HL-60 (cell line): ENCODE measurements at regions not wholly inside any gene's neighbourhood (a gene's known extent, or its start where the extent isn't known, plus 50 kb on each side); places are given as distances from the start of the nearest gene placed in this dataset.

Source experiments
- DNase-seq, 2 experiments: peaks; one replicate each; pipeline ENCODE4 v3.0.0-alpha.2; 2010 to 2020; ENCODE audit warnings: low read depth in 1 of 2, low spot score in 1 of 2
- H3K27ac ChIP-seq: fragments of 250-450 bp; sonication (Bioruptor Pico); replicated peaks from 2 replicates; pipeline ENCODE4 v1.5.1; 2020; ENCODE audit warnings: mild to moderate bottlenecking, moderate library complexity
- H3K27me3 ChIP-seq: fragments of 250-450 bp; sonication (Bioruptor Pico); 2 replicates; pipeline ENCODE4 v1.5.1; 2021; ENCODE audit warnings: mild to moderate bottlenecking, moderate library complexity; ENCODE audit not compliant: insufficient read depth, poor library complexity, severe bottlenecking
- H3K4me3 ChIP-seq: replicated peaks from 2 replicates; pipeline ENCODE4 v1.5.1; 2011; ENCODE audit warnings: mild to moderate bottlenecking, control low read depth, low read length; ENCODE audit not compliant: insufficient read depth
- GABPA ChIP-seq: IDR thresholded peaks from 2 replicates; pipeline ENCODE4 v1.6.1; 2012; ENCODE audit warnings: low read depth
- POLR2AphosphoS5 ChIP-seq: IDR thresholded peaks from 2 replicates; pipeline ENCODE4 v1.6.1; 2012; ENCODE audit warnings: low read depth
- SPI1 ChIP-seq: IDR thresholded peaks from 2 replicates; pipeline ENCODE4 v1.6.1; 2012; ENCODE audit warnings: low read depth, mild to moderate bottlenecking, borderline replicate concordance
- TF ChIP-seq, protein P1 (sequence below): IDR thresholded peaks from one replicate; pipeline ENCODE4 v1.5.1; 2011; ENCODE audit warnings: low read length, control low read depth, inconsistent platforms; ENCODE audit not compliant: insufficient read depth
- TF ChIP-seq, protein P2 (sequence below): IDR thresholded peaks from 2 replicates; pipeline ENCODE4 v1.6.1; 2012; ENCODE audit warnings: low read depth; ENCODE audit not compliant: insufficient replicate concordance

DNA sequence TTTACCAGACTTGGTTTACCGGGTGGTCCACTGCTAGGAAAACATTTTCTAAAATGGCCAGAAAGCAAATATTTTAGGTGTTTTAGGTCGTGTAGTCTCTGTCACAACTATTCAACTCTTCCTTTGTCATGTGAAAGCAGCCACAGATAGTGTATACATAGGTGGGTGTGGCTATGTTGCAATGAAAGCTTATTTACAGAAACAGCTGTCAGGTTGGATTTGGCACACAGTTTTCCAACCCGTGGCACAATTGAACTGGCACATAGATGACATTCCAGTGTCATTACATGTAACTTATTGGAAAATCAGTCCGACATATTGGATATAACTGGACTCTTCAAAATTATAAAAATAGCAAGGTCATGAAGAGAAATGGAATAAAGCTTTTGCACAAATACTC is 68.9 kb upstream of the KCNQ5 start:
- no peak for DNase-seq
- H3K27ac ChIP-seq = no peak overlapping the region
- H3K4me3 ChIP-seq = no peak overlapping the region
- TF ChIP-seq, protein P1, sequence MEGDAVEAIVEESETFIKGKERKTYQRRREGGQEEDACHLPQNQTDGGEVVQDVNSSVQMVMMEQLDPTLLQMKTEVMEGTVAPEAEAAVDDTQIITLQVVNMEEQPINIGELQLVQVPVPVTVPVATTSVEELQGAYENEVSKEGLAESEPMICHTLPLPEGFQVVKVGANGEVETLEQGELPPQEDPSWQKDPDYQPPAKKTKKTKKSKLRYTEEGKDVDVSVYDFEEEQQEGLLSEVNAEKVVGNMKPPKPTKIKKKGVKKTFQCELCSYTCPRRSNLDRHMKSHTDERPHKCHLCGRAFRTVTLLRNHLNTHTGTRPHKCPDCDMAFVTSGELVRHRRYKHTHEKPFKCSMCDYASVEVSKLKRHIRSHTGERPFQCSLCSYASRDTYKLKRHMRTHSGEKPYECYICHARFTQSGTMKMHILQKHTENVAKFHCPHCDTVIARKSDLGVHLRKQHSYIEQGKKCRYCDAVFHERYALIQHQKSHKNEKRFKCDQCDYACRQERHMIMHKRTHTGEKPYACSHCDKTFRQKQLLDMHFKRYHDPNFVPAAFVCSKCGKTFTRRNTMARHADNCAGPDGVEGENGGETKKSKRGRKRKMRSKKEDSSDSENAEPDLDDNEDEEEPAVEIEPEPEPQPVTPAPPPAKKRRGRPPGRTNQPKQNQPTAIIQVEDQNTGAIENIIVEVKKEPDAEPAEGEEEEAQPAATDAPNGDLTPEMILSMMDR = no peak
- TF ChIP-seq POLR2AphosphoS5 = no peak
- TF ChIP-seq SPI1 = no peak
- TF ChIP-seq, protein P2, sequence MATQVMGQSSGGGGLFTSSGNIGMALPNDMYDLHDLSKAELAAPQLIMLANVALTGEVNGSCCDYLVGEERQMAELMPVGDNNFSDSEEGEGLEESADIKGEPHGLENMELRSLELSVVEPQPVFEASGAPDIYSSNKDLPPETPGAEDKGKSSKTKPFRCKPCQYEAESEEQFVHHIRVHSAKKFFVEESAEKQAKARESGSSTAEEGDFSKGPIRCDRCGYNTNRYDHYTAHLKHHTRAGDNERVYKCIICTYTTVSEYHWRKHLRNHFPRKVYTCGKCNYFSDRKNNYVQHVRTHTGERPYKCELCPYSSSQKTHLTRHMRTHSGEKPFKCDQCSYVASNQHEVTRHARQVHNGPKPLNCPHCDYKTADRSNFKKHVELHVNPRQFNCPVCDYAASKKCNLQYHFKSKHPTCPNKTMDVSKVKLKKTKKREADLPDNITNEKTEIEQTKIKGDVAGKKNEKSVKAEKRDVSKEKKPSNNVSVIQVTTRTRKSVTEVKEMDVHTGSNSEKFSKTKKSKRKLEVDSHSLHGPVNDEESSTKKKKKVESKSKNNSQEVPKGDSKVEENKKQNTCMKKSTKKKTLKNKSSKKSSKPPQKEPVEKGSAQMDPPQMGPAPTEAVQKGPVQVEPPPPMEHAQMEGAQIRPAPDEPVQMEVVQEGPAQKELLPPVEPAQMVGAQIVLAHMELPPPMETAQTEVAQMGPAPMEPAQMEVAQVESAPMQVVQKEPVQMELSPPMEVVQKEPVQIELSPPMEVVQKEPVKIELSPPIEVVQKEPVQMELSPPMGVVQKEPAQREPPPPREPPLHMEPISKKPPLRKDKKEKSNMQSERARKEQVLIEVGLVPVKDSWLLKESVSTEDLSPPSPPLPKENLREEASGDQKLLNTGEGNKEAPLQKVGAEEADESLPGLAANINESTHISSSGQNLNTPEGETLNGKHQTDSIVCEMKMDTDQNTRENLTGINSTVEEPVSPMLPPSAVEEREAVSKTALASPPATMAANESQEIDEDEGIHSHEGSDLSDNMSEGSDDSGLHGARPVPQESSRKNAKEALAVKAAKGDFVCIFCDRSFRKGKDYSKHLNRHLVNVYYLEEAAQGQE = no peak
- no peak for TF ChIP-seq GABPA
- H3K27me3 ChIP-seq = peaks cover 6% of the 10 kb centered on the region

DNA sequence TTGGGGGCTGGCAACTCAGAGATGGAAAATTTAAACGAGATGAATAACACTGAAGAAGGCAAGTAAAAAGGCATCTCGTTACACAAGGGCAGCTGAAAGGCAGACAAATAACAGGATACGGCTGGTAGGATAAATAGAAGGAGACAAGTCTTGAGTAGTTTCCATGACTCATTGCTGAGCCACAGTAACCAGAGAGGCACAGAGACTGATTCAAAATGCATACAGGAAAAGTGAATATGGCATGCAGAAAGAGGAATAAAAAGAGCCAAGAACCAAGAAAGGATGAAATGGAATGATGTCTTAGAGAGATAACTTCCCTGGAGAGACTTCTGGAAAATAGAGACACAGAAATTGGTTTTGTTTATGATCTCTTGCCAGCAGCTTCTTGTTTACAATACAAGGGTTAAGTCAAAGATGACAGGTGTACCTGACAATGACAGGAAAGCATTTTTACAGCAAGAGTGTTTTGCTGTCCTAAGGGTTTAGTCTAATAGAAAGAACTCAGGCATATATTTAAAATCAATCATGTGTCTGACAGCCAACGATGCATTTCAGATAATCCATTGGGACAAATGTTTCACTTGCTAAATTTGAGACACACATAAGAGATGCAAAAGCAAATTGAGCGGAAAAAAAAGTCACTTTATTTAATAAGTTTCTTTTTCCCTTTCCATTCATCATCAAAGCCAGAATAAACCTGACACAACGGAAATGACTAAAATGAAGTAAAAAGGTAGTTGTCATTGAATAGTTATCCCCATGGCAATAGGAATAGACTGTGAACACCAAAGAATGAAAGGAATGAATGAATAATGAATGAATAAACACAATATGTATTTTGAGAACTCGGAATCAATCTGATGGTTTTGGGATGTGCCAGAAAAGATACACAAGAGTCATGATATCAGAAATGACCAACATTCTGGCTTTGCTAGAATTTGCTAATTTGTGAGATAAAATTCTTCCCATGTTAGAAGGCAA is 68.0 kb upstream of the KCNQ5 start:
- Histone ChIP-seq H3K4me3 (no peak overlapping the region), H3K27ac (no peak overlapping the region), H3K27me3 (peaks cover 6% of the 10 kb centered on the region)
- DNase-seq = no peak
- TF ChIP-seq SPI1 (no peak), GABPA (no peak), POLR2AphosphoS5 (no peak)
- TF ChIP-seq, protein P1 = no peak
- TF ChIP-seq, protein P2 = no peak

- TF ChIP-seq GABPA = no peak
- TF ChIP-seq, protein P1 = no peak
- TF ChIP-seq, protein P2 = no peak
- no peak for TF ChIP-seq POLR2AphosphoS5
- no peak for TF ChIP-seq SPI1
- no peak for DNase-seq
Measured at GRCh38 chr6:72554761-72555221, 67.1 kb upstream of the KCNQ5 start.

More at GRCh38 chr6:72554761-72555221, 67.1 kb upstream of the KCNQ5 start:
- H3K27ac ChIP-seq = no peak overlapping the region
- peaks cover 4% of the 10 kb centered on the region for H3K27me3 ChIP-seq
- no peak overlapping the region for H3K4me3 ChIP-seq
